MCF 10A (cell line): ENCODE measurements at regions not wholly inside any gene's neighbourhood (a gene's known extent, or its start where the extent isn't known, plus 50 kb on each side); places are given as distances from the start of the nearest gene placed in this dataset.

ENCODE experiments used
- BruUV-seq: library from RNA; stranded (reverse); fragments of 400-500 nt; replicated peaks from 2 replicates; lab custom pipeline; 2021; lab: Mats Ljungman, UMichigan
- CTCF ChIA-PET: fragments of 300-600 bp; sonication (Branson Sonifier 250); formaldehyde crosslinking; extraction: SDS; loops from one replicate; lab custom pipeline; 2021; ENCODE audit warnings: antibody characterized with exemption, inconsistent platforms; lab: Yijun Ruan, JAX
- POLR2A ChIA-PET: fragments of 300-600, 350-650 bp; sonication (Branson Sonifier 250); formaldehyde crosslinking; extraction: SDS; loops from one replicate; lab custom pipeline; 2020; ENCODE audit warnings: antibody characterized with exemption, inconsistent platforms; lab: Yijun Ruan, JAX
- DNase-seq: peaks from one replicate; pipeline ENCODE4 v3.0.0-alpha.2; 2018; ENCODE audit not compliant: unreplicated experiment
- H3K27ac Mint-ChIP-seq: one replicate; pipeline ENCODE4 v1.8.0; 2022; ENCODE audit warnings: mild to moderate bottlenecking, low read depth, mixed read lengths; ENCODE audit not compliant: unreplicated experiment
- H3K27me3 Mint-ChIP-seq: one replicate; pipeline ENCODE4 v1.8.0; 2022; ENCODE audit warnings: mixed read lengths; ENCODE audit not compliant: insufficient read depth, unreplicated experiment
- H3K36me3 Mint-ChIP-seq: one replicate; pipeline ENCODE4 v1.8.0; 2022; ENCODE audit warnings: mild to moderate bottlenecking, moderate library complexity, mixed read lengths; ENCODE audit not compliant: insufficient read depth, unreplicated experiment
- H3K4me1 Mint-ChIP-seq: one replicate; pipeline ENCODE4 v1.8.0; 2022; ENCODE audit warnings: mixed read lengths; ENCODE audit not compliant: insufficient read depth, unreplicated experiment
- H3K4me3 Mint-ChIP-seq: one replicate; pipeline ENCODE4 v1.8.0; 2022; ENCODE audit warnings: mild to moderate bottlenecking, moderate library complexity, mixed read lengths; ENCODE audit not compliant: unreplicated experiment
- H3K9me3 Mint-ChIP-seq: one replicate; pipeline ENCODE4 v1.8.0; 2022; ENCODE audit warnings: mixed read lengths; ENCODE audit not compliant: unreplicated experiment
- CTCF ChIP-seq: fragments of 200-600 bp; IDR thresholded peaks from one replicate; pipeline ENCODE4 v1.8.0; 2022; ENCODE audit warnings: antibody characterized with exemption, mild to moderate bottlenecking; ENCODE audit not compliant: unreplicated experiment
- intact Hi-C: fragments of 100-400 bp; cut with micrococcal nuclease; formaldehyde crosslinking; loops from 2 replicates; pipeline ENCODE4 v1.14.1; 2022

- TF ChIP-seq CTCF, result no peak
- ChIA-PET POLR2A (no interaction called here), CTCF (no interaction called here)
- Mint-ChIP-seq H3K27me3 (peaks cover 54% of the 10 kb centered on the region), H3K4me3 (no peak overlapping the region), H3K9me3 (no peaks in the 10 kb centered on the region), H3K4me1 (no peaks in the 10 kb centered on the region), H3K36me3 (no peaks in the 10 kb centered on the region), H3K27ac (no peak overlapping the region)
- BruUV-seq, result no TSS peak
- no peak for DNase-seq
- intact Hi-C loops, result no loop called here
These were observed 655.7 kb upstream of the ITGA1 start for GRCh38 chr5:52132053-52132452.

- H3K9me3 Mint-ChIP-seq, result no peaks in the 10 kb centered on the region
These were observed 653.6 kb upstream of the ITGA1 start for GRCh38 chr5:52134013-52134650.

GRCh38 chr5:52139888-52140615, 647.7 kb upstream of the ITGA1 start:
- intact Hi-C loops, result no loop called here
- CTCF ChIA-PET, result no interaction called here
- no peak for DNase-seq
- POLR2A ChIA-PET, result no interaction called here
- Mint-ChIP-seq H3K27ac (no peak overlapping the region), H3K9me3 (no peaks in the 10 kb centered on the region), H3K4me3 (no peak overlapping the region), H3K4me1 (no peaks in the 10 kb centered on the region), H3K36me3 (no peaks in the 10 kb centered on the region), H3K27me3 (peaks cover 30% of the 10 kb centered on the region)
- no peak for TF ChIP-seq CTCF
- no TSS peak for BruUV-seq

More at GRCh38 chr5:52134013-52134650, 653.6 kb upstream of the ITGA1 start:
- Mint-ChIP-seq H3K27me3 (peaks cover 33% of the 10 kb centered on the region), H3K36me3 (no peaks in the 10 kb centered on the region), H3K4me1 (no peaks in the 10 kb centered on the region), H3K27ac (no peak overlapping the region), H3K4me3 (no peak overlapping the region)
- CTCF ChIA-PET, result no interaction called here
- intact Hi-C loops, result no loop called here
- no peak for DNase-seq
- TF ChIP-seq CTCF, result no peak
- no TSS peak for BruUV-seq
- POLR2A ChIA-PET, result interaction anchor here (1.2 kb wide), 1 partner anchor 8 kb away, joined by 3 read pairs; no protein-coding TSS in a partner anchor

GRCh38 chr5:52148679-52149078, 639.0 kb upstream of the ITGA1 start:
- Mint-ChIP-seq H3K4me3 (no peak overlapping the region), H3K9me3 (no peaks in the 10 kb centered on the region), H3K27ac (no peak overlapping the region), H3K27me3 (peaks cover 59% of the 10 kb centered on the region), H3K36me3 (no peaks in the 10 kb centered on the region), H3K4me1 (no peaks in the 10 kb centered on the region)
- CTCF ChIA-PET, result no interaction called here
- DNase-seq, result no peak
- POLR2A ChIA-PET, result no interaction called here
- no TSS peak for BruUV-seq
- intact Hi-C loops, result no loop called here
- no peak for TF ChIP-seq CTCF
